ENCODE measurements at regions not wholly inside any gene's neighbourhood (a gene's known extent, or its start where the extent isn't known, plus 50 kb on each side); places are given as distances from the start of the nearest gene placed in this dataset.
"Not testable (repeated sequence)": the region's sequence is repeated elsewhere in the genome, so short reads cannot be mapped to it uniquely, and the experiment has no call there.

DNA sequence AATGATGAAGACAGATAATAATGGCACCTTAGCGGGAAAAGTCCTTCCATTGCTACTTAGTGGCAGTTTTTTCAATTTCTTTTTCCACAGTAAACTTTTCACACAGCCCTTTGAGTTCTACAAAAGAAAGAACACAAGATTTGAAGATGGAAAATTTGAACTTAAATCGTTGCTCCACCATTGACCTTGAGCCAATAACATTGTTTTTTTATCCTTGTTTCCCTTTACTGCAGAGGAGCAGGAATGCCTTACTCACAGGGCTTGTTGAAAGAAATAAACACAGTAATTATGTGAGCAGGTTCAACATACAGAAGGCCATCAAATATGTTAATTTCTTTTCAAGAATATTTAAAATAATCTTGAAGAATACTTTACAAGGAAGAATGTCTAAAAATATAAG, 181.5 kb upstream of the KRR1 start:
- Histone ChIP-seq H3K4me3 (no peak overlapping the region), H3K27ac (no peak overlapping the region), H3K36me3 (no peaks in the 10 kb centered on the region), H3K27me3 (no peaks in the 10 kb centered on the region), H3K9me3 (no peaks in the 10 kb centered on the region), H3K4me1 (no peaks in the 10 kb centered on the region)
- TF ChIP-seq, protein P1, sequence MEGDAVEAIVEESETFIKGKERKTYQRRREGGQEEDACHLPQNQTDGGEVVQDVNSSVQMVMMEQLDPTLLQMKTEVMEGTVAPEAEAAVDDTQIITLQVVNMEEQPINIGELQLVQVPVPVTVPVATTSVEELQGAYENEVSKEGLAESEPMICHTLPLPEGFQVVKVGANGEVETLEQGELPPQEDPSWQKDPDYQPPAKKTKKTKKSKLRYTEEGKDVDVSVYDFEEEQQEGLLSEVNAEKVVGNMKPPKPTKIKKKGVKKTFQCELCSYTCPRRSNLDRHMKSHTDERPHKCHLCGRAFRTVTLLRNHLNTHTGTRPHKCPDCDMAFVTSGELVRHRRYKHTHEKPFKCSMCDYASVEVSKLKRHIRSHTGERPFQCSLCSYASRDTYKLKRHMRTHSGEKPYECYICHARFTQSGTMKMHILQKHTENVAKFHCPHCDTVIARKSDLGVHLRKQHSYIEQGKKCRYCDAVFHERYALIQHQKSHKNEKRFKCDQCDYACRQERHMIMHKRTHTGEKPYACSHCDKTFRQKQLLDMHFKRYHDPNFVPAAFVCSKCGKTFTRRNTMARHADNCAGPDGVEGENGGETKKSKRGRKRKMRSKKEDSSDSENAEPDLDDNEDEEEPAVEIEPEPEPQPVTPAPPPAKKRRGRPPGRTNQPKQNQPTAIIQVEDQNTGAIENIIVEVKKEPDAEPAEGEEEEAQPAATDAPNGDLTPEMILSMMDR (IDR thresholded peaks at IDR 0.05), result no peak
- ATAC-seq (no peak), DNase-seq (no peak)
- intact Hi-C loops (cut with DNase I), result no loop called here

DNA sequence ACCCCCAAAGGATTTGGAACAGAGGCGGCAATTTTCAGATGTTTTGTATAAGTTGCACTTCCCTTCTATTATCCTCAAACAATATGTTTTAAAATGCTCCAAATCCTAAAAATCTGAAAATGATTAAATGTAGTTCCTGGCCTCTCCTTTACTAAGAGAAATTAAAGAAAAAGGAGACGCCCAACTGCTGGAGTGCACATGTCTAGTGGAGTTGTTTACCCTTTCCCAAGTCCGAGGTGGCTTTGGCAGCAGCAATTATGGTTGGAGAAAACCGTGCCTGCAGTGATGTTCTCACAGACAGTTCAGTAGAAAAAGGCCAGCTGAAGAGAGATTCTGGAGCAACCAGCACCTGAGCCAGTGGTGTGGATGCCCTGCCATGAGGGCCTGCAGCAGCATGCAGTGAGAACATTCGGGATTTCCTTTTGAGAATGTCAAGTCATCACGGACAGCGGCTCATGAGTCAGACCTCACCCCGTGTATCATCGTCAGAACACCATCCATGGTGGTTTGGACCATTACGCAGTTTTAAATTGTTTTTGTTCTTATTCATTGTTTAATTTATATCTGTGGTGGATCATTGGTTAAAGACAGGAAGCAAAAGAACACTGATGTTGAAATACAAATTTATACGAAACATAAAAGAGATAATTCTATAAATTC, 179.0 kb upstream of the KRR1 start:
- intact Hi-C loops (cut with DNase I), result no loop called here
- Histone ChIP-seq H3K36me3 (no peaks in the 10 kb centered on the region), H3K4me3 (no peak overlapping the region), H3K27me3 (no peaks in the 10 kb centered on the region), H3K4me1 (no peaks in the 10 kb centered on the region), H3K9me3 (no peaks in the 10 kb centered on the region), H3K27ac (no peak overlapping the region)
- ATAC-seq (peak; percentile 37), DNase-seq (peak in 1 of 4 donors; percentile 35)
- TF ChIP-seq, protein P1 (IDR thresholded peaks at IDR 0.05), result no peak

DNA sequence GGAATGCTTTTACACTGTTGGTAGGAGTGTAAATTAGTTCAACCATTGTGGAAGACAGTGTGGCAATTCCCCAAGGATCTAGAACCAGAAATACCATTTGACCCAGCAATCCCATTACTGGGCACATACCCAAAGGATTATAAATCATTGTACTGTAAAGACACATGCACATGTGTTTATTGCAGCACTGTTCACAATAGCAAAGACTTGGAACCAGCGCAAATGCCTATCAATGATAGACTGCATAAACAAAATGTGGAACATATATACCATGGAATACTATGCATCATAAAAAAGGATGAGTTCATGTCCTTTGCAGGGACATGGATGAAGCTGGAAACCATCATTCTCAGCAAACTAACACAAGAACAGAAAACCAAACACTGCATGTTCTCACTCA, 174.8 kb upstream of the KRR1 start:
- H3K27ac ChIP-seq; H3K4me1 ChIP-seq; H3K4me3 ChIP-seq; DNase-seq; intact Hi-C loops (cut with DNase I); H3K27me3 ChIP-seq; H3K36me3 ChIP-seq; ATAC-seq; H3K9me3 ChIP-seq: not testable (repeated sequence)

DNA sequence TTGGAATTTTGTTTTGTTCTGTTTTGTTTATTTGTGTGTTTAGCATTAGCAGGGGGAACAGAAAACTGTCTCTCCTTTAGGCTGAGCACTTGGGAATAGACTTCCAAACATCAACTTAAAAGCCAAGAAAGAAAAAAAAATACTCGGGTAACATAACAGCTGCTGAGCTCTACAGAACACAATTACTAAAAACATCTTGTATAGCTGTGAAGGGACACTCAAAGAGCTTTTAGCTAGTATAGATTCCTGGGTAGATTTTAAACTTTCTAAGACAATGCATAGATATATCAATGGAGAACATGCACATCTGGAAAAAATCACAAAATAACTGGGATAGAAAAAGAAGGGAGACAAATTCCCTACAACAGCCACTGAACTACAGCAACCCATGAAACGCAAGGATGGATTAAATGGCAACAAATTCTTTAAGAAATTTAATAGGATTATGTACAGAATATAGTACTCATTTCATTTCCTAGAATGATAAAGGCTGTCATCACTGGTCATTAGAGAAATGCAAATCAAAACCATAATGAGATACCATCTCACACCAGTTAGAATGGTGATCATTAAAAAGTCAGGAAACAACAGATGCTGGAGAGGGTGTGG, 174.3 kb upstream of the KRR1 start:
- ATAC-seq (no peak), DNase-seq (no peak)
- no peak overlapping the region for H3K4me3 ChIP-seq
- no peaks in the 10 kb centered on the region for H3K27me3 ChIP-seq
- no peaks in the 10 kb centered on the region for H3K36me3 ChIP-seq
- TF ChIP-seq, protein P1 (IDR thresholded peaks at IDR 0.05), result no peak
- H3K4me1 ChIP-seq, result no peaks in the 10 kb centered on the region
- H3K9me3 ChIP-seq, result no peaks in the 10 kb centered on the region
- intact Hi-C loops (cut with DNase I), result no loop called here
- no peak overlapping the region for H3K27ac ChIP-seq

DNA sequence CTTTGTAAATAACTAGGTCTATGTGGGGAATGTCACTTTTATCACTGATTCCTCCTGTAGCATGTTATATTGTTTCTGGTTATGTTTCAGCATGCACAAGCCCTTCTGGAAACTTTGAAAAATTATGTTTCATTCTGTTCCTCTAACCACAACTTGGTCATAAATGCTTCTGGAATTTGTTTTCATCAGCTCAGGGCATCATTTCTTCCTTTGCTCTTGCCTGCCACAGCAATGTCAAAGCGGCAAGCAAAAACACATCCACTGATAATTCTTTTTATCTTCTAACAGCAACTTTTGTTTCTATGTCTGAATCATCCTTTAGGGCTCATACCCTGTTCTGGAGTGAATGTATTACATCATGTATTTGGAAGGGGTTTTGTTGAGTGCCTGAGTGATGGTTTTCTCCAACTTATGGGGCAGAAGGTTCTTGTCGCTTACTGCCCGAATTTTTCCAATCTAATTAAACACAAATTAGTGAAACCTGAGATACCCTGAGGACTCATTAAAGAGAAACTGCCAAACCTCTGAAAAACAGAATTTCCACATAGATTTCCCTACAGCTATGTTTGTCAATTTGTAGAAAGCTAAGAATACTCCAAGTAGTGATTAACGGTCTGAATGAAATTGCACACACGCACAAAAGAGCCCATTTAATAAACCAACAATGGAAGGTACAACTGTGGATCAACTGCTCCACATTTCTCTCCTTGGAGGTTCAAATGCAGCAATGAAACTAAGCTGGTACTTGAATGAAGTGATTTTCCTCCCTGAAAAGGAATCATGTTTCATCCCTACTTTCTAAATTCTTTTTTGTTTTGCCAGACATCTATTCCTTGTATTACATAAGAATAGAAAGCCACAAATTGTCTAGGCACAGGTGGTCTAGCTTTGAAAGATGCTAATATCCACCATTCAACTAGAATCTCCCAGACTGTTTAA, 173.5 kb upstream of the KRR1 start:
- no peaks in the 10 kb centered on the region for H3K36me3 ChIP-seq
- ATAC-seq (peak; percentile 57), DNase-seq (no peak)
- H3K4me1 ChIP-seq, result no peaks in the 10 kb centered on the region
- no peaks in the 10 kb centered on the region for H3K9me3 ChIP-seq
- intact Hi-C loops (cut with DNase I), result no loop called here
- H3K27ac ChIP-seq, result peak overlapping the region in 1 of 2 donors; percentile 54
- TF ChIP-seq, protein P1 (IDR thresholded peaks at IDR 0.05), result no peak
- H3K4me3 ChIP-seq, result no peak overlapping the region
- no peaks in the 10 kb centered on the region for H3K27me3 ChIP-seq

DNA sequence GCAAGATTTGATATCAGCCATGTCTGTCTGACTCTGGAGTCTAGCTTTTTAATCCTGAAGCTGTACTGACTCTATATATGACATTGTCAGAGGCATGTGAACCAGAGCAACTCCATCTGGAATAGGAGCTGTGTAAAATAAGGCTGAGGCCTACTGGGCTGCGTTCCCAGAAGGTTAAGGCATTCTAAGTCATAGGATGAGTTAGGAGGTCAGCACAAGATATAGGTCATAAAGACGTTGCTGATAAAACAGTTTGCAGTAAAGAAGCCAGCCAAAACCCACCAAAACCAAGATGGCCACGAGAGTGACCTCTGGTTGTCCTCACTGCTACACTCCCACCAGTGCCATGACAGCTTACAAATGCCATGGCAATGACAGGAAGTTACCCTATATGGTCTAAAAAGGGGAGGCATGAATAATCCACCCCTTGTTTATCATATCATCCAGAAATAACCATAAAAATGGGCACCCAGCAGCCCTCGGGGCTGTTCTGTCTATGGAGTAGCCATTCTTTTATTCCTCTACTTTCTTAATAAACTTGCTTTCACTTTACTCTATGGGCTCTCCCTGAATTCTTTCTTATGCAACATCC, 172.7 kb upstream of the KRR1 start:
- intact Hi-C loops (cut with DNase I); H3K36me3 ChIP-seq; H3K27me3 ChIP-seq; H3K4me1 ChIP-seq; ATAC-seq; H3K9me3 ChIP-seq; H3K4me3 ChIP-seq: not testable (repeated sequence)
- peak in 2 of 4 donors; percentile 18 to 23 for DNase-seq
- H3K27ac ChIP-seq, result peak overlapping the region in 1 of 2 donors; percentile 54

Data from left lung (tissue), 4 donors.